AG04449 (cell line): ENCODE measurements at regions not wholly inside any gene's neighbourhood (a gene's known extent, or its start where the extent isn't known, plus 50 kb on each side); places are given as distances from the start of the nearest gene placed in this dataset.

Experiments
- CTCF ChIA-PET: fragments of 350-600 bp; formaldehyde crosslinking; extraction: SDS; loops from one replicate; lab custom pipeline; 2021; ENCODE audit warnings: antibody characterized with exemption; lab: Yijun Ruan, JAX
- POLR2A ChIA-PET: fragments of 400-600, 350-600 bp; formaldehyde crosslinking; extraction: SDS; loops from one replicate; lab custom pipeline; 2020; ENCODE audit warnings: antibody characterized with exemption, inconsistent platforms; lab: Yijun Ruan, JAX
- DNase-seq: peaks from one replicate; pipeline ENCODE4 v3.0.0-alpha.2; 2010; ENCODE audit warnings: low read depth, low spot score
- H3K4me3 ChIP-seq: 2 replicates; pipeline ENCODE4 v1.5.1; 2011; ENCODE audit warnings: low read depth, mild to moderate bottlenecking, control low read depth, low read length
- TF ChIP-seq, protein P1 (sequence below): IDR thresholded peaks from one replicate; pipeline ENCODE4 v1.5.1; 2011; ENCODE audit warnings: mild to moderate bottlenecking, moderate library complexity, low read length, control low read depth, inconsistent platforms; ENCODE audit not compliant: insufficient read depth; ENCODE audit errors: missing control alignments

DNA sequence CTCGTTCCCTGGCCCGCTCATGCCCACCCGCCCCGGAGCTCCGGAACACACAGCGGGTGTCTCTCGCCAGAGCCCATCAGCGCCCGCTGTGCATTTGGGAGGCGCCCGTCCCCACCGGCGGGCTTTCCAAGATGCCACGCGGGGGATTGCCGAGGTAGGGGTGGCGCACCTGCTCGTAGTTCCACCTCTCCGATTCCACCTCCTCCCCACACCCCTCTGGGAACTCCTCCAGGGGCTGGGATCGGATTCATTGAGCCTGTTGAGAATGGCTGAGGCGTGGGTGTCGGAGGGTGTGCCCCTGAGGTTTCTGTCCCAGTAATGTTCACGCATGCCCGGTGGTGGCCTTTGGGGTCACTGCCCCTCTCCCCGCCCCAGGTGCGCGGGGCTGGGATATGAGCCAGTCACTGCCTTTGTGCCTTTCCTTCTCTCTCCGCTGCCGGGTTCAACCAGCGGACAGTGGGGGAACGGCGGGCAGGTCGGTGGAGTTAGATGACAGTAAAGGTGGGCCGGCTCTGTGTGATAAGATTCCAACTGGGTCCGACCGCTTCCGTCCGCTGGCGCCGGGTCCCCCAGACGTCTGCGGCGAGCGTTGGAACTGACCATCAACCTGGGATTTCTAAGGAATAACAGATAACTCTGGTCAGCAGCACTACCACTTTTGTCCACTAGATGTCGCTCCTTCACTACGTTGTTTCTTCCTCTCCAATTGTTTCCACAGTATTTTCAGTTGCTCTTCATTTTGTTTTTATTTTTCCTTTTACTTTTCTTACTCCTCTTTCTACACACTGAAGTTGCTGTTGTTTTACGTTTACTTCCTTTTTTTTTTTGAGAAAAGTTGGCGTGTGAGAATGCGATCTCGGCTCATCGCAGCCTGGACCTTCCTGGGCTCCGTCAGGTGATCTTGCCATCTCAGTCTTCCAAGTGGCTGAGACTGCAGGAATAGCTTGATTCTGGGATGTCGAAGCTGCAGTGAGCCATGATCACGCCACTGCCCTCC is 178.1 kb upstream of the ALG10B start:
- peak overlapping the region; percentile 39 for H3K4me3 ChIP-seq
- ChIA-PET CTCF (interaction anchor here (0.8 to 2.1 kb wide), 7 partner anchors 8 to 1135 kb away, joined by 3 to 17 read pairs (median 3); partner anchors contain the start of gene ALG10B), POLR2A (no interaction called here)
- TF ChIP-seq, protein P1, sequence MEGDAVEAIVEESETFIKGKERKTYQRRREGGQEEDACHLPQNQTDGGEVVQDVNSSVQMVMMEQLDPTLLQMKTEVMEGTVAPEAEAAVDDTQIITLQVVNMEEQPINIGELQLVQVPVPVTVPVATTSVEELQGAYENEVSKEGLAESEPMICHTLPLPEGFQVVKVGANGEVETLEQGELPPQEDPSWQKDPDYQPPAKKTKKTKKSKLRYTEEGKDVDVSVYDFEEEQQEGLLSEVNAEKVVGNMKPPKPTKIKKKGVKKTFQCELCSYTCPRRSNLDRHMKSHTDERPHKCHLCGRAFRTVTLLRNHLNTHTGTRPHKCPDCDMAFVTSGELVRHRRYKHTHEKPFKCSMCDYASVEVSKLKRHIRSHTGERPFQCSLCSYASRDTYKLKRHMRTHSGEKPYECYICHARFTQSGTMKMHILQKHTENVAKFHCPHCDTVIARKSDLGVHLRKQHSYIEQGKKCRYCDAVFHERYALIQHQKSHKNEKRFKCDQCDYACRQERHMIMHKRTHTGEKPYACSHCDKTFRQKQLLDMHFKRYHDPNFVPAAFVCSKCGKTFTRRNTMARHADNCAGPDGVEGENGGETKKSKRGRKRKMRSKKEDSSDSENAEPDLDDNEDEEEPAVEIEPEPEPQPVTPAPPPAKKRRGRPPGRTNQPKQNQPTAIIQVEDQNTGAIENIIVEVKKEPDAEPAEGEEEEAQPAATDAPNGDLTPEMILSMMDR, result peak; percentile 80
- peak; percentile 2 for DNase-seq

DNA sequence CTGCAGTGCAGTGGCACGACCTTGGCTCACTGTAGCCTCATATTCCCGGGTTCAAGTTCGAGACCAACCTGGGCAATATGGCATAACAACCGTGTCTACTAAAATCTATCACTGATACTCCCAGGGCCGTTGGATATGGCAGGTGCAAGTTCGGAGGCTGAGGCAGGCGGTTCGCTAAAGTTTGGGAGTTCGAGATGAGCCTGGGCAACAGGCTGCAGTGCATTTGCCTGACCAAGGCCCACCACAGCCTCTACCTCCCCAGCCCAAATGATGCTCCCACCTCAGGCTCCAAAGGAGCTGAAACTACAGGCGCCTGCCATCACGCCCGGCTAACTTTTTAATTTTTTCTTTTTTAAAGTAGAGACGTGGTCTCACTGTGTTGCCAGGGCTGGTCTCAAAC is 177.1 kb upstream of the ALG10B start:
- POLR2A ChIA-PET, result no interaction called here
- TF ChIP-seq, protein P1, result no peak
- CTCF ChIA-PET, result interaction anchor here (0.8 to 1.4 kb wide), 3 partner anchors 176 to 1133 kb away, joined by 3 to 6 read pairs (median 3); partner anchors contain the start of gene ALG10B
- H3K4me3 ChIP-seq, result no peak overlapping the region
- no peak for DNase-seq

DNA sequence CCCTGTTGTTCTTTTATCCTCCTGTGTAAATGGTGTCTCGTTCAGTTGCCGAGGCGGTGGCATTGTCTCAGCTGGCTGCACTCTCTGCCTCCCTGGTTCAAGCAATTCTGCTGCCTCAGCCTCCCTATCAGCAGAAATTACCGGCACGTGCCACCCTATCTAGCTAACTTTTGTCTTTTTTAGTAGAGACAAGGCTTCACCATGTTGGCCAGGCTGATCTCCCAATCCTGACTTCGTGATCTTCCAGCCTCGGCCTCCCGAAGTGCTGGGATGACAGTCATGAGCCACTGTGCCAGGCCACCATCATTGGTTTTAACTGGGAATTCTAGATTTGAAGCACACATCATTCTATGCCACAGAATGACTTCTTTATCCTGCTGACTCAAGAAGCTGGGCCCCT is 175.3 kb upstream of the ALG10B start:
- TF ChIP-seq, protein P1, result no peak
- no peak overlapping the region for H3K4me3 ChIP-seq
- ChIA-PET CTCF (interaction anchor here (2.0 kb wide), 1 partner anchor 173 kb away, joined by 12 read pairs; no protein-coding TSS in a partner anchor), POLR2A (no interaction called here)
- no peak for DNase-seq

DNA sequence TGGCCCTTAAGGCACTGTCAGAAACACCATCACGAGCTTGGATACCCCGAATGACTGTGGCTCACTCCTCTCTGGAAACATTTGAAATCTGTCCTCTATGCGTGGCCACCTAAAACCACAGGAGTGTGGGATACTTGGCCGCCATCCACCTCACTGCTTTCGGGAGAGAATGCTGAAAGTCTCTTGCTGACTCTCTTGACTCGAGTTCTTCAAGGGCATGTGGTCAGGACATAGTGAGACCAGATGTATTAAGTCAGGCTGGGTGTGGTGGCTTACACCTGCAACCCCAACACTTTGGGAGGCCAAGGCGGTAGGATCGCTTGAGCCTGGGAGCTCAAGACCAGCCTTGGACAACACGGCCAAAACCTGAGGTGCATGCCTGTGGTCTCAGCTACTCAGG is 174.7 kb upstream of the ALG10B start:
- no peak overlapping the region for H3K4me3 ChIP-seq
- POLR2A ChIA-PET, result no interaction called here
- TF ChIP-seq, protein P1, result no peak
- DNase-seq, result no peak
- CTCF ChIA-PET, result interaction anchor here (2.0 kb wide), 1 partner anchor 173 kb away, joined by 12 read pairs; no protein-coding TSS in a partner anchor

DNA sequence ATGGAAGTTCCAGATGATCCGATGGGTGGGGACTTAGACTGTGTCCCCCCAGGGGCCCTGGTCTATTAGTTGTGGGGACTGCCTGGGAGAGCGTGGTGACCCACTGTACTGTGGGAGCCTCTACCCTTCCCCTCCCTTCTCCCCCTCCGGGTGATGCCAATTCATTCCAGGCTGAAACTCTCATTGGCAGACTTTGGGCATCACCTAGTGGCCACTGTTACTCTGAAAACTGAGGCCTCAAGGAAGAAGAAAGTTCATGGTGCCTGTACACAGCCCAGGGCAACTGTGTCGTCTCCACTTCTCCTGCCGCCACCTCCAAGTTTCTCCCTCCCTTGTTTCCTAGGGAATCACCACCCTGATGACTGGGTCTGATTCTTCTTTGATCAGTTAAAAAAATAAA is 173.6 kb upstream of the ALG10B start:
- no peak for DNase-seq
- H3K4me3 ChIP-seq, result no peak overlapping the region
- TF ChIP-seq, protein P1, result no peak
- ChIA-PET CTCF (no interaction called here), POLR2A (no interaction called here)

DNA sequence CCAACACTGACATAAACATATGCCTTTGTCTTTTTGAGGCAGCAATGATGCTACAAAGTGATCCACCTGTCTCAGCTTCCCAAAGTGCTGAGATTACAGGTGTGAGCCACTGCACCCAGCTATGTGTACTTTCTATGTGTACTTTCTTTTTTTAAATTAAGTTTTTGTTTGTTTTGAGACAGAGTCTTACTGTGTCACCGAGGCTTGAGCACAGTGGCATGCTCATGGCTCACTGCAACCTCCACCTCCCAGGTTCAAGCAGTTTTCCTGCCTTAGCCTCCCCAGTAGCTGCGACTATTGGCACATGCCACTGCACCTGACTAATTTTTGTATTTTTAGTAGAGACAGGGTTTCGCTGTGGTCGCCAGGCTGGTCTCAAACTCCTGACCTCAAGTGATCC is 172.5 kb upstream of the ALG10B start:
- CTCF ChIA-PET, result interaction anchor here (1.2 kb wide), 1 partner anchor 171 kb away, joined by 3 read pairs; no protein-coding TSS in a partner anchor
- TF ChIP-seq, protein P1, result no peak
- DNase-seq, result no peak
- POLR2A ChIA-PET, result no interaction called here
- no peak overlapping the region for H3K4me3 ChIP-seq
